GM23338 (cell line): ENCODE measurements at regions not wholly inside any gene's neighbourhood (a gene's known extent, or its start where the extent isn't known, plus 50 kb on each side); places are given as distances from the start of the nearest gene placed in this dataset.

Experiments
- ATAC-seq: fragments of 200-7000 bp; cut with Tn5 transposase; 3 replicates; pipeline ENCODE4 v1.9.1; 2020
- DNase-seq: peaks from one replicate; pipeline ENCODE4 v3.0.0-alpha.2; 2015; ENCODE audit warnings: low spot score
- H2AFZ ChIP-seq: fragments of 200-600 bp; sonication (generic); 2 replicates; pipeline ENCODE4 v1.8.0; 2016; ENCODE audit warnings: antibody characterized with exemption, mild to moderate bottlenecking, moderate library complexity
- H3F3A ChIP-seq: fragments of 200-600 bp; sonication (generic); replicated peaks from 2 replicates; pipeline ENCODE4 v1.8.0; 2017; ENCODE audit warnings: antibody characterized with exemption, mixed run types, low read depth
- H3K27ac ChIP-seq: fragments of 200-600 bp; sonication (generic); 2 replicates; pipeline ENCODE4 v1.6.1; 2016; ENCODE audit warnings: low read depth
- H3K27me3 ChIP-seq: fragments of 200-600 bp; sonication (generic); 2 replicates; pipeline ENCODE4 v1.8.0; 2016; ENCODE audit warnings: mild to moderate bottlenecking, mixed run types, moderate library complexity; ENCODE audit not compliant: insufficient read depth
- H3K36me3 ChIP-seq: fragments of 200-600 bp; sonication (generic); 2 replicates; pipeline ENCODE4 v1.8.0; 2016; ENCODE audit warnings: mild to moderate bottlenecking; ENCODE audit not compliant: insufficient read depth
- H3K4me1 ChIP-seq: fragments of 200-600 bp; sonication (generic); 2 replicates; pipeline ENCODE4 v1.8.0; 2016; ENCODE audit warnings: mild to moderate bottlenecking, moderate library complexity; ENCODE audit not compliant: insufficient read depth
- H3K4me2 ChIP-seq: fragments of 200-600 bp; sonication (generic); 2 replicates; pipeline ENCODE4 v1.7.1; 2017; ENCODE audit warnings: mixed run types
- H3K4me3 ChIP-seq: fragments of 200-600 bp; sonication (generic); 2 replicates; pipeline ENCODE4 v1.6.1; 2016; ENCODE audit warnings: mixed run types
- H3K79me2 ChIP-seq: fragments of 200-600 bp; sonication (generic); replicated peaks from 2 replicates; pipeline ENCODE4 v1.8.0; 2017; ENCODE audit warnings: mild to moderate bottlenecking; ENCODE audit not compliant: insufficient read depth
- H3K9me2 ChIP-seq: fragments of 200-600 bp; sonication (generic); 2 replicates; pipeline ENCODE4 v1.8.0; 2017; ENCODE audit not compliant: insufficient read depth
- H4K20me1 ChIP-seq: fragments of 200-600 bp; sonication (generic); replicated peaks from 2 replicates; pipeline ENCODE4 v1.8.0; 2017; ENCODE audit warnings: mild to moderate bottlenecking; ENCODE audit not compliant: insufficient read depth
- H3K27ac Mint-ChIP-seq: 2 replicates; pipeline ENCODE4 v1.8.0; 2020; ENCODE audit warnings: inconsistent platforms, mild to moderate bottlenecking, moderate library complexity, mixed read lengths
- H3K27me3 Mint-ChIP-seq: 3 replicates; pipeline ENCODE4 v1.8.0; 2022; ENCODE audit warnings: low read depth, mild to moderate bottlenecking, moderate library complexity, mixed read lengths, inconsistent platforms; ENCODE audit not compliant: insufficient read depth, poor library complexity
- H3K36me3 Mint-ChIP-seq: 3 replicates; pipeline ENCODE4 v1.8.0; 2021; ENCODE audit warnings: low read depth, mild to moderate bottlenecking, inconsistent platforms, moderate library complexity, mixed read lengths
- H3K4me1 Mint-ChIP-seq: 3 replicates; pipeline ENCODE4 v1.8.0; 2020; ENCODE audit warnings: mild to moderate bottlenecking, inconsistent platforms, mixed read lengths
- H3K4me3 Mint-ChIP-seq: 3 replicates; pipeline ENCODE4 v1.8.0; 2021; ENCODE audit warnings: moderate library complexity, mild to moderate bottlenecking, inconsistent platforms, mixed read lengths
- H3K9me3 Mint-ChIP-seq: 3 replicates; pipeline ENCODE4 v1.8.0; 2020; ENCODE audit warnings: moderate library complexity, mild to moderate bottlenecking, inconsistent platforms, mixed read lengths
- CREB1 ChIP-seq: fragments of 250-450 bp; sonication (Bioruptor Pico); IDR thresholded peaks from 2 replicates; pipeline ENCODE4 v1.5.0; 2020; ENCODE audit warnings: low read depth, mild to moderate bottlenecking, moderate library complexity
- CTCF ChIP-seq, 2 experiments: fragments of 200-600 bp in 1 of 2; sonication (generic) in 1 of 2; conservative IDR thresholded peaks; 2 replicates each; pipeline versions ENCODE4 v1.5.1 to v1.6.1; 2016 to 2017; ENCODE audit warnings: antibody characterized with exemption in 2 of 2, low read depth in 2 of 2, mild to moderate bottlenecking in 2 of 2, moderate library complexity in 1 of 2
- EZH2 ChIP-seq: fragments of 200-600 bp; sonication (generic); IDR thresholded peaks from one replicate; pipeline ENCODE4 v1.8.0; 2017; ENCODE audit warnings: antibody characterized with exemption, mild to moderate bottlenecking, low read depth; ENCODE audit not compliant: unreplicated experiment
- EZH2phosphoT487 ChIP-seq: fragments of 200-600 bp; sonication (generic); IDR thresholded peaks from one replicate; pipeline ENCODE4 v1.8.1; 2018; ENCODE audit warnings: antibody characterized with exemption; ENCODE audit not compliant: unreplicated experiment
- JUNB ChIP-seq: IDR thresholded peaks from one replicate; pipeline ENCODE4 v1.6.1; 2016; ENCODE audit warnings: antibody characterized with exemption; ENCODE audit not compliant: unreplicated experiment
- NANOG ChIP-seq: IDR thresholded peaks from 2 replicates; pipeline ENCODE4 v1.6.1; 2016; ENCODE audit warnings: antibody characterized with exemption, borderline replicate concordance
- POLR2AphosphoS5 ChIP-seq: IDR thresholded peaks from 2 replicates; pipeline ENCODE4 v1.6.1; 2016; ENCODE audit warnings: antibody characterized with exemption, low read depth
- STAT1 ChIP-seq: IDR thresholded peaks from one replicate; pipeline ENCODE4 v1.6.1; 2016; ENCODE audit warnings: antibody characterized with exemption; ENCODE audit not compliant: unreplicated experiment
- ZNF331 ChIP-seq: fragments of 250-450 bp; sonication (Bioruptor Pico); IDR thresholded peaks from 2 replicates; pipeline ENCODE4 v1.5.0; 2020; ENCODE audit warnings: low read depth, mild to moderate bottlenecking, moderate library complexity
- ZNF462 ChIP-seq: fragments of 250-450 bp; sonication (Bioruptor Pico); IDR thresholded peaks from 2 replicates; pipeline ENCODE4 v1.5.0; 2020; ENCODE audit warnings: mild to moderate bottlenecking, moderate library complexity

DNA sequence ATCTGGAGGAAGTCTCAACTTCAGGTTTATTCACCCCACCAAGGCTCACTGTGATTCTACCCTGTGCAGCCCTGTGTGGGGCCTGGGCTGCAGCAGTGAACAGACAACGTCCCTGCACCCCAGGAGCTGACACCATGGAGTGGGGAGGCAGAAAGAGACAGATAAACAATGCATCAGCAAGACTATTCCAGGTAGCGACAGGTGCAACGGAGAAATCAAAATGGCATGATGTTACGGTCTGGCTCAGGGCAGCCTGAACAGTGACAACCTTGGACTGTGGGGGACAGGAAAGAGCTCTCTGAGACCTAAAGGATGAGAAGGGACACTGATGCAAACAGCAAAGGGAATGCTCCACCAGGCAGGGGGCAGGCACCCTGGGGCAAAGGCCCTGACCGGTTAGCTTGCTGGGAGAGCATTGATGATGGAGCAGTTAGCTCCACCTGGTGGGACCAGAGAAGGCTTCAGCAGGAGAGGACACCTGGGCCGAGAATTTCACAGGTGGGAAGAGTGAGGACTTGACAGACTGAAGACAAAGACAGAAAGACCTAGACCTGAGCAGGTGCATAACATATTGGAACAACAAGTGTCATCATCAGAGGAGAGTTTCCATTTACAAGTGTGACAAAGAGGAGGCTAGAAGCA lies 589.9 kb downstream of the MATN1 start (continued):
- TF ChIP-seq CTCF (conservative IDR thresholded peaks at IDR 0.05; ENCODE audit: low read depth in 2 of 2) = 0 out of 4 replicates have a peak, but pooled peaks of 1 of the 2 experiments have one; percentile 12

DNA sequence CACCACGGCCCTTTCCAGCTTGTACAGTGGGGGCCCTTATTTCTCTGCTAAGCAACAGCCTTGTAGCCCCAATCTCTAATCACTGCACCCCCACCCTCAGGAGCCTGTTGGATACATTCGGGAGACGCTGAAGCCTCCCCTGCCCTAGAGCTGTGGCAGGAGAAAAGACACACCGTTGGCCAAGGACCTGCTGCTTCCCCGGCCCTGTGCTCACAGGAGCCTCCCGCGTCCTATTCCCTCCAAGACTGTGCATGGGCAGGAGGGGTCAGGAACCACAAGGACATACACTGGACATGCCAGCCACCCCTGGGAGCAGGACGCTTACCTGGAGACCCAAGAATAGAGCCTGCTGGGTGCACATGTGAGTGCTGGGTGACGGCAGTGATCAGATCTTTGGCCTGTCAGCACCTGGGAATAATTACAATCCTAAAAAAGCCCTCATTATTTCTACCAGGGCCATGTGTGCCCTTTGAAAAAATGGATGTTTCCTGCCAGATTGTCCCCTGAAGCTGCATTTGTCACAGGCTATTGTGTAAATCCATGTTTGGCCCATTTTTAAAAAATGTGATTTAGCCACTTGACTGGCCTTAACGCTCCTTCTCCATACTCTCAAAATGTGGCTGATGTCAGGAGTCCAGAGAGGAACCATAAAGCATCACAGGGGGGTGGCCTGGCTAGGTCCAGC lies 590.6 kb downstream of the MATN1 start:
- Histone ChIP-seq H3K4me3 (no peak overlapping the region), H3K79me2 (no peaks in the 10 kb centered on the region), H3K4me2 (no peak overlapping the region), H3K4me1 (no peaks in the 10 kb centered on the region), H2AFZ (no peak overlapping the region), H3K27me3 (no peaks in the 10 kb centered on the region), H3K27ac (no peak overlapping the region), H3F3A (no peaks in the 10 kb centered on the region), H4K20me1 (no peaks in the 10 kb centered on the region), H3K9me2 (peaks cover 5% of the 10 kb centered on the region; the same call in 1 of the 2 replicates), H3K36me3 (no peaks in the 10 kb centered on the region)
- Mint-ChIP-seq H3K4me3 (no peak overlapping the region), H3K27ac (no peak overlapping the region), H3K27me3 (peaks cover 7% of the 10 kb centered on the region), H3K36me3 (0 out of 3 replicates have a peak, but pooled peaks cover 2% of the 10 kb centered on the region), H3K4me1 (no peaks in the 10 kb centered on the region; the same call in 2 of the 3 replicates), H3K9me3 (peaks cover 8% of the 10 kb centered on the region; the same call in 2 of the 3 replicates)
- DNase-seq = no peak
- ATAC-seq = no peak
- TF ChIP-seq ZNF462 (no peak), CREB1 (CRISPR knock-in tag) (no peak), STAT1 (no peak), NANOG (no peak), ZNF331 (CRISPR knock-in tag) (no peak), EZH2 (no peak), POLR2AphosphoS5 (no peak), EZH2phosphoT487 (no peak), JUNB (no peak), CTCF (conservative IDR thresholded peaks at IDR 0.05; ENCODE audit: low read depth in 2 of 2) (no peak)
